Keratinocyte (primary cell): ENCODE measurements at regions not wholly inside any gene's neighbourhood (a gene's known extent, or its start where the extent isn't known, plus 50 kb on each side); places are given as distances from the start of the nearest gene placed in this dataset.

Experiments used
- DNase-seq: peaks from one replicate; pipeline ENCODE4 v3.0.0-alpha.2; 2011; ENCODE audit warnings: low read depth, missing footprints, low spot score
- FAIRE-seq: peaks from 2 replicates; lab custom pipeline; 2011; peaks lifted over from hg19 to GRCh38; lab: Jason Lieb, UNC
- H2AFZ ChIP-seq: 2 replicates; pipeline ENCODE4 v1.6.0; 2012; ENCODE audit warnings: low read length, control low read depth, inconsistent platforms; ENCODE audit not compliant: control insufficient read depth
- H3K27ac ChIP-seq: 2 replicates; pipeline ENCODE4 v1.5.1; 2011; ENCODE audit warnings: low read length; ENCODE audit not compliant: control insufficient read depth, insufficient read depth
- H3K27me3 ChIP-seq: 3 replicates; pipeline ENCODE4 v1.6.0; 2011; ENCODE audit warnings: low read length; ENCODE audit not compliant: control insufficient read depth, insufficient read depth; ENCODE audit errors: extremely low read depth
- H3K36me3 ChIP-seq, 2 experiments: 2 replicates in 1 of 2; 3 replicates in 1 of 2; pipeline ENCODE4 v1.5.1; 2011; ENCODE audit warnings: low read length in 2 of 2, mild to moderate bottlenecking in 1 of 2; ENCODE audit not compliant: control insufficient read depth in 2 of 2, insufficient read depth in 2 of 2; ENCODE audit errors: extremely low read depth in 1 of 2
- H3K4me1 ChIP-seq: 3 replicates; pipeline ENCODE4 v1.5.1; 2011; ENCODE audit warnings: low read length; ENCODE audit not compliant: control insufficient read depth, insufficient read depth; ENCODE audit errors: extremely low read depth
- H3K4me2 ChIP-seq: 3 replicates; pipeline ENCODE4 v1.6.0; 2011; ENCODE audit warnings: low read depth, low read length; ENCODE audit not compliant: control insufficient read depth, insufficient read depth; ENCODE audit errors: extremely low read depth
- H3K4me3 ChIP-seq, 3 experiments: fragments of 200-600 bp in 1 of 3; sonication (generic) in 1 of 3; 2 replicates in 2 of 3; 3 replicates in 1 of 3; pipeline ENCODE4 v1.5.1; 2011 to 2016; ENCODE audit warnings: low read length in 3 of 3, mild to moderate bottlenecking in 3 of 3, control low read depth in 2 of 3, inconsistent platforms in 1 of 3, low read depth in 1 of 3, mixed read lengths in 1 of 3, mixed run types in 1 of 3, moderate library complexity in 1 of 3; ENCODE audit not compliant: control insufficient read depth in 2 of 3, insufficient read depth in 2 of 3; ENCODE audit errors: extremely low read depth in 1 of 3
- H3K79me2 ChIP-seq: 2 replicates; pipeline ENCODE4 v1.6.0; 2012; ENCODE audit warnings: low read length; ENCODE audit not compliant: control insufficient read depth, insufficient read depth
- H3K9ac ChIP-seq: 3 replicates; pipeline ENCODE4 v1.6.0; 2011; ENCODE audit warnings: low read length; ENCODE audit not compliant: control insufficient read depth, insufficient read depth; ENCODE audit errors: extremely low read depth
- H3K9me1 ChIP-seq: 3 replicates; pipeline ENCODE4 v1.6.0; 2011; ENCODE audit warnings: low read length; ENCODE audit not compliant: control insufficient read depth, insufficient read depth; ENCODE audit errors: extremely low read depth
- H3K9me3 ChIP-seq: 2 replicates; pipeline ENCODE4 v1.5.1; 2012; ENCODE audit warnings: low read depth, low read length; ENCODE audit not compliant: control insufficient read depth
- H4K20me1 ChIP-seq: 3 replicates; pipeline ENCODE4 v1.6.0; 2011; ENCODE audit warnings: low read length; ENCODE audit not compliant: control insufficient read depth, insufficient read depth; ENCODE audit errors: extremely low read depth
- EZH2 ChIP-seq: IDR thresholded peaks from one replicate; pipeline ENCODE4 v1.6.1; 2012; ENCODE audit warnings: inconsistent platforms, mild to moderate bottlenecking, low read length, moderate library complexity
- dilution Hi-C: fragments of 300-500 bp; cut with MboI; formaldehyde crosslinking; loops from one replicate; pipeline ENCODE4 v1.7.0; 2020; ENCODE audit warnings: low sequenced_read_pairs; ENCODE audit not compliant: extremely low pct_ligation_motif_present
- TF ChIP-seq, protein P1 (sequence below), 3 experiments: IDR thresholded peaks in 1 of 3; conservative IDR thresholded peaks in 1 of 3; optimal IDR thresholded peaks in 1 of 3; 2 replicates in 2 of 3; 3 replicates in 1 of 3; pipeline versions ENCODE3 to v1.5.1; 2011; ENCODE audit warnings: low read length in 3 of 3, mild to moderate bottlenecking in 3 of 3, moderate library complexity in 2 of 3, control low read depth in 1 of 3, inconsistent platforms in 1 of 3; ENCODE audit not compliant: insufficient read depth in 2 of 3; ENCODE audit errors: extremely low read depth in 1 of 3

DNA sequence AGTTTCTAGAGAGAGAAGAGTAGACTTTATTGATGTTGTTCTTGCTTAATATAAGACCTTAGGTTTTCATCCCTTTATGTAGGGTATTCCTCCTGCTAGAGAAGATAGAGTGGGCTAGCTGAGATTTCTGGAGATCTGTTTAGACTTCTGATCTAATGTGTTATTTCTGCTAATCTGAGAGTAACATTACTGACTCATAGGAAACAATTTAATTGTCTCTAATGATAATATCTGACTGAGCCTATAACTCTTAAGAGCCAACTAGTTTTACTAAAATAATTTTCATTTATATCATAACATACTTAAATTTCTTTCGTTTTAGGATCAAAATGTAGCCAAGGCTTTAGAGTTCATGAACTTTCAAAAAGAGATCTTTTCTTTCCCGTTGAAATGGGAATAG is 618.7 kb upstream of the ZEB2 start:
- Histone ChIP-seq H3K36me3 (no peaks in the 10 kb centered on the region), H3K79me2 (no peaks in the 10 kb centered on the region), H3K9me3 (no peaks in the 10 kb centered on the region), H3K4me3 (no peak overlapping the region), H3K4me2 (no peak overlapping the region), H3K27me3 (no peaks in the 10 kb centered on the region), H2AFZ (no peak overlapping the region), H4K20me1 (no peaks in the 10 kb centered on the region), H3K9me1 (no peaks in the 10 kb centered on the region), H3K4me1 (no peaks in the 10 kb centered on the region), H3K9ac (no peak overlapping the region), H3K27ac (no peak overlapping the region)
- DNase-seq = no peak
- TF ChIP-seq, protein P1, sequence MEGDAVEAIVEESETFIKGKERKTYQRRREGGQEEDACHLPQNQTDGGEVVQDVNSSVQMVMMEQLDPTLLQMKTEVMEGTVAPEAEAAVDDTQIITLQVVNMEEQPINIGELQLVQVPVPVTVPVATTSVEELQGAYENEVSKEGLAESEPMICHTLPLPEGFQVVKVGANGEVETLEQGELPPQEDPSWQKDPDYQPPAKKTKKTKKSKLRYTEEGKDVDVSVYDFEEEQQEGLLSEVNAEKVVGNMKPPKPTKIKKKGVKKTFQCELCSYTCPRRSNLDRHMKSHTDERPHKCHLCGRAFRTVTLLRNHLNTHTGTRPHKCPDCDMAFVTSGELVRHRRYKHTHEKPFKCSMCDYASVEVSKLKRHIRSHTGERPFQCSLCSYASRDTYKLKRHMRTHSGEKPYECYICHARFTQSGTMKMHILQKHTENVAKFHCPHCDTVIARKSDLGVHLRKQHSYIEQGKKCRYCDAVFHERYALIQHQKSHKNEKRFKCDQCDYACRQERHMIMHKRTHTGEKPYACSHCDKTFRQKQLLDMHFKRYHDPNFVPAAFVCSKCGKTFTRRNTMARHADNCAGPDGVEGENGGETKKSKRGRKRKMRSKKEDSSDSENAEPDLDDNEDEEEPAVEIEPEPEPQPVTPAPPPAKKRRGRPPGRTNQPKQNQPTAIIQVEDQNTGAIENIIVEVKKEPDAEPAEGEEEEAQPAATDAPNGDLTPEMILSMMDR (optimal IDR thresholded peaks at IDR 0.05 in 1 of 3, IDR thresholded peaks at IDR 0.05 in 1 of 3, conservative IDR thresholded peaks at IDR 0.05 in 1 of 3; ENCODE audit: extremely low read depth in 1 of 3, insufficient read depth in 2 of 3, low read length in 3 of 3) = no peak
- TF ChIP-seq EZH2 = no peak
- no peak for FAIRE-seq
- dilution Hi-C loops = no loop called here

DNA sequence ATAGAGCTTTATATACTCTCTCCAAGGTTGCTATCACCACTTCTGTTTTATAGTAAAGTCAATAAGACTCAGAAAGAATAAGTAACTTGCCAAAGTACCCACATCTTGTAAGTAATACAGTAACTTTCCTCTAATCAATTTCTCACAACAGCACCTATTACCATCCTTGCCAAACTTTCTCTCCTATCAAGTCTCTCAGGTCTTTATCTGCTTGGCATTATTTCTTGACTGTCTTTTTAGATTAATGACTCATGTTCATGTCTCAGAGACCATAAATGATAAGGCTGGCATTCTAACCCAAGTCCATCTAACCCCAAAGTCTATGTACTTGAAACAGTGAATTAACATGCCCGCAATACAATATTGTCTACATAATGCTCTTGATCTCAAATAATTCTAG is 618.0 kb upstream of the ZEB2 start:
- Histone ChIP-seq H3K79me2 (no peaks in the 10 kb centered on the region), H3K36me3 (no peaks in the 10 kb centered on the region), H2AFZ (no peak overlapping the region), H3K27me3 (no peaks in the 10 kb centered on the region), H3K9me1 (no peaks in the 10 kb centered on the region), H3K9me3 (no peaks in the 10 kb centered on the region), H3K4me3 (no peak overlapping the region), H3K9ac (no peak overlapping the region), H3K27ac (no peak overlapping the region), H3K4me2 (no peak overlapping the region), H3K4me1 (no peaks in the 10 kb centered on the region), H4K20me1 (no peaks in the 10 kb centered on the region)
- DNase-seq (no peak), FAIRE-seq (no peak)
- TF ChIP-seq, protein P1 (optimal IDR thresholded peaks at IDR 0.05 in 1 of 3, IDR thresholded peaks at IDR 0.05 in 1 of 3, conservative IDR thresholded peaks at IDR 0.05 in 1 of 3; ENCODE audit: extremely low read depth in 1 of 3, insufficient read depth in 2 of 3, low read length in 3 of 3) = no peak
- TF ChIP-seq EZH2 = no peak
- dilution Hi-C loops = no loop called here
